Heart left ventricle (tissue), 13 donors: ENCODE measurements at regions not wholly inside any gene's neighbourhood (a gene's known extent, or its start where the extent isn't known, plus 50 kb on each side); places are given as distances from the start of the nearest gene placed in this dataset.

Experiments
- CTCF ChIP-seq, 12 donors: fragments of 200-600 bp; sonication (generic) in 4 of 12; IDR thresholded peaks; one replicate each; pipeline versions ENCODE4 v1.5.0 to v1.8.0; 2018 to 2022; ENCODE audit warnings: antibody characterized with exemption in 12 of 12, mild to moderate bottlenecking in 5 of 12
- POLR2A ChIP-seq, 2 donors: fragments of 450-650 bp; IDR thresholded peaks; one replicate each; pipeline ENCODE4 v1.6.1; 2017; ENCODE audit warnings: antibody characterized with exemption in 2 of 2, mild to moderate bottlenecking in 2 of 2, moderate library complexity in 2 of 2
- donor health status: ischemic (EF 13 %, LVEDD 7.1; RV severe dilation, severe dysfunction).
- donor health status: DM: no; HTN: yes; CAD: no.
- donor health status: DM: no; HTN: no; CAD: no.
- donor health status: ischemic (EF 25% LVEDD 6.9; RV normal size, moderate dysfunction).
- donor health status: ischemic (EF 25% LVEDD 5.7; RV mildly dilated, moderate dysfunction).
- donor health status: ischemic (EF 35%, LVEDD 5.7; RV mildly dilated, moderate dysfunction).
- donor health status: nonischemic (EF 11% LVEDD 7.7; RV severe dilation, severe dysfunction).
- donor health status: DM: yes; HTN: yes; CAD: no.
- donor health status: PGD.
- donor health status: ischemic (EF 29% LVEDD 5.4; RV normal size, mild dysfunction).
- donor health status: nonischemic (EF 23%, LVEDD 6.1; RV moderate dilation, normal function).

GRCh38 chr6:112923940-112924587 lies 576.9 kb downstream of the RFPL4B start:
- no peak for TF ChIP-seq CTCF (IDR thresholded peaks at IDR 0.05)
- TF ChIP-seq POLR2A (IDR thresholded peaks at IDR 0.05) = no peak
